OCI-LY3 (cell line): ENCODE measurements at regions not wholly inside any gene's neighbourhood (a gene's known extent, or its start where the extent isn't known, plus 50 kb on each side); places are given as distances from the start of the nearest gene placed in this dataset.

Source experiments
- H2AFZ ChIP-seq: fragments of 200-600, 300-600 bp; shearing (Covaris generic); 2 replicates; pipeline ENCODE4 v1.6.0; 2014; ENCODE audit warnings: antibody characterized with exemption, low read depth, low read length
- H3K27ac ChIP-seq: fragments of 200-600, 300-600 bp; sonication (generic); 2 replicates; pipeline ENCODE4 v1.5.1; 2014; ENCODE audit warnings: mild to moderate bottlenecking, low read length, moderate library complexity, mixed read lengths
- H3K27me3 ChIP-seq: fragments of 200-600, 300-600 bp; sonication (generic); 2 replicates; pipeline ENCODE4 v1.6.1; 2014; ENCODE audit warnings: low read depth, low read length, mixed read lengths
- H3K36me3 ChIP-seq: fragments of 200-600, 300-600 bp; sonication (generic); replicated peaks from 2 replicates; pipeline ENCODE3; 2014; ENCODE audit warnings: low read depth, low read length, mixed read lengths
- H3K4me1 ChIP-seq: fragments of 300-600, 200-600 bp; sonication (generic); 2 replicates; pipeline ENCODE4 v1.6.1; 2014; ENCODE audit warnings: low read length, mixed read lengths
- H3K4me2 ChIP-seq: fragments of 200-600, 300-600 bp; sonication (generic); 2 replicates; pipeline ENCODE4 v1.6.1; 2014; ENCODE audit warnings: low read length, mixed read lengths
- H3K4me3 ChIP-seq: fragments of 300-600, 200-600 bp; sonication (generic); 2 replicates; pipeline ENCODE4 v1.5.1; 2014; ENCODE audit warnings: antibody characterized with exemption, mild to moderate bottlenecking, low read length, moderate library complexity
- H3K79me2 ChIP-seq: fragments of 300-600, 200-600 bp; shearing (Covaris generic); 2 replicates; pipeline ENCODE4 v1.6.1; 2014; ENCODE audit warnings: mild to moderate bottlenecking, low read length, mixed read lengths
- H3K9ac ChIP-seq: fragments of 300-600, 200-600 bp; shearing (Covaris generic); 2 replicates; pipeline ENCODE4 v1.6.0; 2014; ENCODE audit warnings: mild to moderate bottlenecking, low read length, moderate library complexity
- H3K9me3 ChIP-seq: fragments of 200-600, 300-600 bp; shearing (Covaris generic); 2 replicates; pipeline ENCODE4 v1.6.1; 2014; ENCODE audit warnings: low read length, mixed read lengths; ENCODE audit not compliant: insufficient read depth
- H4K20me1 ChIP-seq: fragments of 200-600, 300-600 bp; sonication (generic); 2 replicates; pipeline ENCODE4 v1.6.1; 2016; ENCODE audit warnings: low read length, mixed read lengths; ENCODE audit not compliant: insufficient read depth
- CTCF ChIP-seq: fragments of 200-600, 300-600 bp; sonication (generic); IDR thresholded peaks from 2 replicates; pipeline ENCODE4 v1.5.1; 2014; ENCODE audit warnings: antibody characterized with exemption, low read length, low read depth
- EZH2phosphoT487 ChIP-seq: fragments of 200-600 bp; shearing (Covaris generic); IDR thresholded peaks from 2 replicates; pipeline ENCODE4 v1.6.1; 2018; ENCODE audit warnings: antibody characterized with exemption, mixed run types, low read depth

DNA sequence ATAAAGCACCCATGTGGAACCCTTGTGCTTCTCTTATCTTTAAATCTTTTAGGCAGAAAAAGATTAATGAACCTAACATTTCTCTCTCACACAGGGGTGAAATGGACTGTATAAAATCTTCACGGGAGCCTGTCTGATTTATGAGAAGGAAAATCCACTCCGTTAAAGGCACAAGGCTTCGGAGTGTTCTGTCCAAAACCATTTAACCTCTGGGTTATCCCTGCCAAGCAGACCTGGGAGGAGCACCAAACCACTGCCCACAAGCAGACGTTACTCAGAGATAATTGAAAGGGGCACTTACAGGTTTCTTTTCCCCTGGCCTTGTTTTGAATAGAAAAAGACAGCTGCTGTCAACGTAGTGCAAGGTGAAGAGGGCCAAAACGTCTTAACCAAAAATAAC is 184.4 kb upstream of the DOK6 start:
- H4K20me1 ChIP-seq: no peaks in the 10 kb centered on the region

DNA sequence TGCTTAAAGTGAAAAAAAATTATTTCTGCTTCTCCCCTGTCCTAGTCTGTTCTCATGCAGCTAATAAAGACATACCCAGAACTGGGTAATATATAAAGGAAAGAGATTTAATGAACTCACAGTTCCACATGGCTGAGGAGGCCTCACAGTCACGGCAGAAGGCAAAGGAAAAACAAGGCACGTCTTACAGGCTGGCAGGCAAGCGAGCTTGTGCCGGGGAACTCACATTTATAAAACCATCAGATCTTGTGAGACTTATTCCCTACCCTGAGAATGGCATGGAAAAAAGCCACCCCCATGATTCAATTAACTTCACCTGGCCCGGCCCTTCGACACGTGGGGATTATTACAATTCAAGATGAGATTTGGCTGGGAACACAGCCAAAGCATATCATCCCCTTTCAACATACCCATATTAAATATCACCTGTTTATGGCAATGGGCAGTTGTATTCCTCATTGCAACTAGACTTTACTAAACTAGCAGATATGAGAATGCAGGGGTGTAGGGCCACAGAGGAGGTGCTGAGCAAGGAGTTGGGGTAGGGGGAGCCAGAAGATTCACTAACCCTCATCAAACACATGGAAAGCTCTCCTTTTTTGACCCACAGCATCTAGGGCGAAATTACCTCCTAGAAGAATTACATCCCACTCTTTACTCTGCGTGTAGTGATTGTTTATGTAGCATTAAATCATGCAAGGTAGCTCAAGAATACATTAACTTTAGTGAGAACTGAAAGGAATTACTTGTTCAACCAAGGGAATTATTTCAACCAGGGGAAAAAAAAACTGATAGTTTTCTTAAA is 183.3 kb upstream of the DOK6 start:
- Histone ChIP-seq H2AFZ (no peak overlapping the region), H4K20me1 (no peaks in the 10 kb centered on the region), H3K9me3 (no peaks in the 10 kb centered on the region), H3K79me2 (no peaks in the 10 kb centered on the region), H3K4me3 (no peak overlapping the region), H3K36me3 (no peaks in the 10 kb centered on the region), H3K4me2 (no peak overlapping the region), H3K27me3 (no peaks in the 10 kb centered on the region), H3K27ac (no peak overlapping the region), H3K4me1 (peaks cover 3% of the 10 kb centered on the region; the same call in 1 of the 2 replicates), H3K9ac (no peak overlapping the region)
- TF ChIP-seq CTCF: no peak
- TF ChIP-seq EZH2phosphoT487: no peak

More for the DNA sequence above, 184.4 kb upstream of the DOK6 start:
- H3K4me3 ChIP-seq: no peak overlapping the region
- H2AFZ ChIP-seq: no peak overlapping the region
- no peak overlapping the region for H3K9ac ChIP-seq
- no peak for TF ChIP-seq EZH2phosphoT487
- no peak for TF ChIP-seq CTCF
- no peaks in the 10 kb centered on the region for H3K27me3 ChIP-seq
- H3K4me2 ChIP-seq: no peak overlapping the region
- no peaks in the 10 kb centered on the region for H3K79me2 ChIP-seq
- no peaks in the 10 kb centered on the region for H3K9me3 ChIP-seq
- no peak overlapping the region for H3K27ac ChIP-seq
- H3K4me1 ChIP-seq: peaks cover 5% of the 10 kb centered on the region; the same call in 1 of the 2 replicates
- H3K36me3 ChIP-seq: no peaks in the 10 kb centered on the region

DNA sequence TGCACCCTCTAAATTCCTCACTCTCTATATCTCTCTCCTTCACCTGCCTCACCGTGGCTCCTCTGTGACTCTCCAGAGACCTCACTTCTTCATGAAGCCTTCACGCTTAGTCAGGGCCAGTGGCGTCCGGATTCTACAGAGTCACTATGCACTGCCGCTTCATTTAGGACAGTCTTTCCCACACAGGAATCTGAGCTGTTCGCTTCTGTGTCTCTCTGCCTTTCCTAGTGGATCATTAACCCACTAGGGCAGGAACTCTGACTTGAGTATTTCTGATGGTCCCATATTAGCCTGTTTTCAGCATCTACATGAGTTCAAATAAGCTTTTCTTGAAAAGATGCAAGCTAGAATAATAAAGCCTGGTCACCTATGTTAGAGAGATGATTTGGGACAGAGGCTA is 180.2 kb upstream of the DOK6 start:
- no peaks in the 10 kb centered on the region for H3K79me2 ChIP-seq
- H3K4me2 ChIP-seq: no peak overlapping the region
- no peaks in the 10 kb centered on the region for H3K27me3 ChIP-seq
- no peak overlapping the region for H3K27ac ChIP-seq
- no peak overlapping the region for H2AFZ ChIP-seq
- no peaks in the 10 kb centered on the region for H4K20me1 ChIP-seq
- H3K4me1 ChIP-seq: no peaks in the 10 kb centered on the region
- H3K9me3 ChIP-seq: no peaks in the 10 kb centered on the region
- no peak overlapping the region for H3K9ac ChIP-seq
- TF ChIP-seq CTCF: no peak
- no peak for TF ChIP-seq EZH2phosphoT487
- no peaks in the 10 kb centered on the region for H3K36me3 ChIP-seq
- H3K4me3 ChIP-seq: no peak overlapping the region

DNA sequence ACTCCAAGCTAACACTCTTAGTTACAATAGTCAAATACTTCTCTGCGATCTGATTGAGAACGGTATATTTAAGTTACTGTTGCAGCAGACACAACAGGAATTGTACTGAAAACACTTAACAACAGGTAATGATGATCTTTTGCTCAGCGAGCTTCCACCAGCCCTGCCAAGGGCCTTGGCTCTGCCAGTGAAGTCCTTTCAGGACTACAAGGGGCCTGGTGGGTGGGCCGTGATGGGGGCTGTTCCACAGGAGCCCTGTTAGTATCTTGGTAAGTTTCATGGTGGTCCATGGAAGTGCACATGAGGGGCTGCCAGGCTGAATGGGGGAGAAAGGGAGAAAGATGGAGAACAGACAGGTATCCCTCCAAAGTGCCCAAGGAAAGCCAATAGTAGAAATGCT is 178.6 kb upstream of the DOK6 start:
- H3K79me2 ChIP-seq: no peaks in the 10 kb centered on the region
- no peak overlapping the region for H3K9ac ChIP-seq
- H2AFZ ChIP-seq: 0 out of 2 replicates have a peak overlapping the region, but pooled peaks have one; percentile 18
- no peak overlapping the region for H3K4me2 ChIP-seq
- TF ChIP-seq CTCF (no peak), EZH2phosphoT487 (no peak)
- H4K20me1 ChIP-seq: no peaks in the 10 kb centered on the region
- no peak overlapping the region for H3K4me3 ChIP-seq
- no peaks in the 10 kb centered on the region for H3K27me3 ChIP-seq
- no peaks in the 10 kb centered on the region for H3K36me3 ChIP-seq
- no peaks in the 10 kb centered on the region for H3K9me3 ChIP-seq
- H3K27ac ChIP-seq: no peak overlapping the region
- no peaks in the 10 kb centered on the region for H3K4me1 ChIP-seq
